HG03045 (cell line): ENCODE measurements at regions not wholly inside any gene's neighbourhood (a gene's known extent, or its start where the extent isn't known, plus 50 kb on each side); places are given as distances from the start of the nearest gene placed in this dataset.

ENCODE experiments used
- ATAC-seq: cut with Tn5 transposase; IDR thresholded peaks from one replicate; pipeline ENCODE4 v1.9.1; 2021; ENCODE audit warnings: mild to moderate bottlenecking, moderate library complexity; ENCODE audit not compliant: unreplicated experiment

GRCh38 chr18:11324956-11325882 is 175.8 kb upstream of the PIEZO2 start:
- peak; percentile 60 for ATAC-seq

- no peak for ATAC-seq
Measured at GRCh38 chr18:11324510-11324909, 175.1 kb upstream of the PIEZO2 start.

DNA sequence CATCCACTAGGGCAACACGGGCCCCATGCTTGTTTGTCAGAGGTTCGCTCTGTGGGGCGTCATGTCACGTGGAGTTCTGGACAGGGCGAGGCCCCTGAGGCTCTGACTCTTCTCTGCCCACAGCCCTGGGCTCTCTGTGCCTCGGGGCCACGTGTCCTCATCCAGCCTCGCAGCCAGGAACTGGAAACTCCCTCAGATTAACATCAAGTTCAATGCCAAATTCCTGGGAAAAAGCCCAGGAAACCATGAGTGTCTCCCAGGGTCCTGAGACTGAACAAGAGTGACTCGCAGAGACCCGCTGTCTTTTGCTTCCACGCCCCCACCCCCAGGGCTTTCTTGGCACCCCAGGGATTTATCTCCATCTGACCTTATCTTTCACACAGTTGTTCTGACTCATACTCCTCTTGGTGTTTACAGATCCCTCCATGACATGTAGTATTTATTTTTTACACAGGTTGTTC is 174.0 kb upstream of the PIEZO2 start:
- no peak for ATAC-seq

GRCh38 chr18:11322716-11323115 is 173.3 kb upstream of the PIEZO2 start:
- no peak for ATAC-seq

GRCh38 chr18:11322006-11322405 is 172.6 kb upstream of the PIEZO2 start:
- ATAC-seq: no peak

DNA sequence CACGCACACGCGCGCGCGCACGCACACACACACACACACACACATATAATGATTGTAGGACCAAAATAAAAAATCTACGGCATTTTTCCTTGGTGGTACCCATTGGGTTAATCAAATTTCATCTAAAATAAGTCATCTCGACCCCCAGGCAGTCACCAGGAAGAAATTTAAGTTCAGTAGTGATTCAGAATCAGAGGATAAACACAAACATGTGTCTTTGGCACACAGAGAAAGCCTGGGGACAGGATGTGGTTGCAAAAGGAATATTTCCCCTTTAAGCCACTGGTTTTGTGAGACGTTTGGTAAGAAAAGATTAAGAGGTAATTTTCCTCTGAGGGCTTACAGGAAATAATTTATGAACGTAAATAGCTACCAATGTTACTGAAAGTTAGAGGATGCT is 171.6 kb upstream of the PIEZO2 start:
- no peak for ATAC-seq

DNA sequence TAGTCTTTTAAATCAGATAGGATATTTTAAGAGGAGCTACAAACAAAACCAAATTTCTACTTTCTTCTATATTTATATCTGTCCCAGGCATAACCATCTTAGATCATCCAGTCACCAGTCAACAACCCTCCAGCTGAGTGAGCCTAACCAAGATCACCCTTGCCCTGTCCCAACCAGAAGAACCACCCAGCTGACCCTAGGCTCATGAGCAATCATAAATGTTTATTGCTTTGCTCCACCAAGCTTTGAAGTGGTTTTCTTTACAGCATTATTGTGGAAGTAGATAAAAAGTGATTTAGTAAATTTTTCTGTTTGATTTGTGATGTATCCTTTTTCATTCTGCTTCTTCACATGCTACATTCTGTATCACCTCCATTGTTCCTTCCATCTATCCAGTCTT is 167.2 kb upstream of the PIEZO2 start:
- ATAC-seq: no peak

DNA sequence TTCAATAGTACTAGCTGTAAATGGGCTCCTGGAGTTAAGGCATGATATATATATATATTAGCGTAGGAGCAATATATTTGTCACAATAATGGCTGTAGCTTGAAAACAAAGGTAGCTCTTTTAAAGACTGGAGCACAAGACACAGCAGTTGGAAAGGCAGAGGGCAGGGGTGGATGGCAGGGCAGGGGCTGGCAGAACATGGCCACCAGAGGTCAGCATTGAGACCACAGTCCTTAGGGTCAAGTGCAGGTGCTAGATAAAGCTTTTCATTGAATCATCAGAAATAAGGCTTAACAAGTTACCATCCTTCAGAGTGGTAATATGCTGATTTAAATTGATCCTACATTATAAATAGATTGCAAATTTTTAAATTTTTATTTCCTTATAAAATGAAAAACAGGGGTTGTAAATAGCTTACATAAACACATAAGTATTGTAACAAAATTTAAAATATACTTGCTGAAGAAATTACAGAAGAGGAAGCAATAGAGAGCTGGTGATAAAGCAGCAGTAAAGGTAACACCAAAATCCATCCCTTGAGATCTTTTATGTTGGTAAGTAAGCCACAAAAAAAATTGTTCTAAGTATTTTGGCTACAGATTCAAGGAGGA is 161.2 kb upstream of the PIEZO2 start:
- no peak for ATAC-seq

- no peak for ATAC-seq
Measured at GRCh38 chr18:11309172-11309571, 159.8 kb upstream of the PIEZO2 start.

- no peak for ATAC-seq
Measured at GRCh38 chr18:11308499-11308898, 159.1 kb upstream of the PIEZO2 start.

DNA sequence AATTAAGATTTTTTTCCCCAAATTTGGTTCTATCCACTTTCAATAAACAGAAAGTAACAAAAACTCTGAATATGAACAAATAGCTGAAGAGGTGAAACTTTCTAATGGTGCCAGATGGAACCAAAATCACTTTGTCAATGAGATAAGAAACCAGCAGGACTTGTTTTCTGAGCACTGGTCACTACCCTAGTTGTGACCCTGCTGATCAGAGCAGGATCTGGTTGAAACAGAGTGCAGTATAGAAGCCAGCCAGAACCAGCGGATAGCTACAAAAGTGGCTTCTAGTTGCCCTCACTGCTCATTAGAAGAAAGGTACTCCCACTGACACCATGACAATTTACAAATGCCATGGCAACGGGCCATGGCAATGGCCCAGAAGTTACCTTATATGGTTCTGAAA is 158.3 kb upstream of the PIEZO2 start:
- ATAC-seq: no peak

GRCh38 chr18:11305507-11305906 is 156.1 kb upstream of the PIEZO2 start:
- no peak for ATAC-seq

- no peak for ATAC-seq
Measured at GRCh38 chr18:11304928-11305327, 155.6 kb upstream of the PIEZO2 start.

GRCh38 chr18:11296946-11297345 is 147.6 kb upstream of the PIEZO2 start:
- ATAC-seq: no peak

- no peak for ATAC-seq
Measured at GRCh38 chr18:11293794-11294193, 144.4 kb upstream of the PIEZO2 start.

GRCh38 chr18:11290786-11291185 is 141.4 kb upstream of the PIEZO2 start:
- ATAC-seq: no peak

DNA sequence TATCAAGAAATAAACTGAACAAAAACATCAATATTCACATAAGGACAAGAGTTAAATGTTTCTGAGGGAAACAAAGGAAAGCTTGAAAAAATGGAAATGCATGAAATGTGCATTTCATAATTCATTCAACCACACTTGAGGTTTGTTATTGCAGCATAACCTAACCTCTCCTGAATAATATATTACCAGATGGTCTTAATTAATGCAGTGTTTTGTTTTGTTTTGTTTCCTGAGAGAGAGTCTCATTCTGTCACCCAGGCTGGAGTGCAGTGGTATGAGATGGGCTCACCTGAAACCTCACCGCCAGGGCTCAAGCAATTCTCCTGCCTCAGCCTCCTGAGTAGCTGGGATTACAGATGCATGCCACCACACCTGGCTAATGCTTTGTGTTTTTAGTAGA is 139.9 kb upstream of the PIEZO2 start:
- no peak for ATAC-seq

DNA sequence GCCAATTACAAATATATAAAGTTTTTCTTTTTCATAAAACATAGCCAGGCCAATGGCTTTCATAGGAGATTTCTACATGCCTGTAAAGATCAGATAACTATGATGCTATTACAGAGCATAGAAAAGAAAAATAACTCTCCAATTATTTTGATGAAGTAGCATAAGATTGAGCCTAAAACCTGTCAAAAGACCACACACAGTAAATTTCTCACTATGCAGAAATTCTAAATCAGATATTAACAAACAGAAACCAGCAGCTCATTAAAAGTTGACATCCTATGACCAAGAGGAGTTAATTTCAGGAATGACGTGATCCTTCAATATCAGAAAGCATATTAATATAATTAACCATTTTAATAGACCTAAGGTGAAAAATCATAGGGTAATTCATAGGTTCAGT is 139.0 kb upstream of the PIEZO2 start:
- ATAC-seq: no peak

- ATAC-seq: no peak
Measured at GRCh38 chr18:11286431-11286830, 137.1 kb upstream of the PIEZO2 start.

DNA sequence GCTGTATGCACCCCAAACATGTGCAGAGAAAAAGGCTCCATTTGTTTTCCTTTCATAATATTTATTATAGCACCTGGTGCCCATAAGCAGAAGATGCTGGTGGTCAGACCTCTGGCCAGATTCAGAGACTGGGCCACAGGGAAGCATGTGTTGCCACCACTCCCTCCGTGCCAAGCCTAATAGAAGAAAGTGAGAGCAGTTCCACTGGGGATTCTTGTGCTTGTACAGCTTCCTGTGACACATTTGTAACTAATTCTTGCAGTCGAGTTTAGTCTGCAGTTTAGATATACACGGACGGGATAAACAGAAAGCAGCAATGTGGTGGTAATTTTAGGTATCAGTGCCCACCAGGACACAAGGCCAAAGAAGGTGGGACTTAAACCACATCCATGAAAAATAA is 135.4 kb upstream of the PIEZO2 start:
- ATAC-seq: no peak

DNA sequence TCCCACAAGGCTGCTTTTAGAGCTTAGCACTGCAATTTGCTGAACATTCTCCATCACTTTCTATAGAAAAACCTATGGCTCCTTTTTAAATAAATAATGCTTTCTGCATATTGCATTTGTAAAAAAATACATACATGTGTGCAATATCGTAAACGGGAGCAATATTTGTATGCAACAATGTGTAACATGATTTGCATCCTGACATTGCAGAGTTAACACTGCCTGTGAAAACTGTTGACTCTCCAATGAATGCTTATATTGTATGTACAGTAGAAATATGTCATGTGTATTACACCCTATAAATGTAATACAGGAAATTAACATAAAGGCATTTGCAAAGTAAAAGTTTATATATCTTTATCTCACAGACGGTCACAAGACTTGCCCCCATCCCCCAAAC is 135.0 kb upstream of the PIEZO2 start:
- no peak for ATAC-seq

DNA sequence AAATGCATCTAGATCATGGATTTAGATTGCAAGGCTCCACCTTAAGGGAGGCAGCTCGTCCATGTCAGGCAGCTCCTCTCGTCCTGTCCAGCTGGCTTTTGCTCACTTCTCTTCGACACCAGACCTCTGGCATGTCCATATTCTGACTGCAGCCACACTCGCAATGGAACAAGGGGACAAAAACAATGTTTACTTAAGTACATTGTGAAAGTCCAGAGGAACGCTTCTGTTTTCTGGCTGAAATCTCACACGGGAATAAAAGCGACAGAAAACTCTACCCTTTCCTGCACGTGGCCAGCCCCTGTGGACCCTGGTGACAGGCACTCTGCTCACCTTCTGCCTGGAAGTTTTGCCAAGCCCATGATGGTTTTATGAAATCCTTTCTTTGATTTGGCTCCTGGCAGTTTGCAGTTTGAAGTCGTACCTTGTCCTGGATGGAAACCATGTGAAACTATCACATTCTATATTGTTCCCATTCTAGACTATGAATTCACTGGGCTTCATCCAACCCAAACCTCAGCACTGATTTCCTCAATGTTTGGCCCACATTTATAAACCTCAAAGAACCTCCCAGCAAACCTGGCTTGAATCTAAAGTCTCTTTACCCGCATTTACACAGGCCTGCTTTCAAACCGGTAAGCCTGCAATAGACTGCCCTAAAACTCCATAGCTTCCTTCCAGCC is 134.3 kb upstream of the PIEZO2 start:
- no peak for ATAC-seq
